GM12874 (cell line): ENCODE measurements at regions not wholly inside any gene's neighbourhood (a gene's known extent, or its start where the extent isn't known, plus 50 kb on each side); places are given as distances from the start of the nearest gene placed in this dataset.

Experiments
- TF ChIP-seq, protein P1 (sequence below): IDR thresholded peaks from 2 replicates; pipeline ENCODE4 v1.5.1; 2011; ENCODE audit warnings: low read depth, mild to moderate bottlenecking, control low read depth, low read length, moderate library complexity; ENCODE audit not compliant: insufficient read depth

- TF ChIP-seq, protein P1, sequence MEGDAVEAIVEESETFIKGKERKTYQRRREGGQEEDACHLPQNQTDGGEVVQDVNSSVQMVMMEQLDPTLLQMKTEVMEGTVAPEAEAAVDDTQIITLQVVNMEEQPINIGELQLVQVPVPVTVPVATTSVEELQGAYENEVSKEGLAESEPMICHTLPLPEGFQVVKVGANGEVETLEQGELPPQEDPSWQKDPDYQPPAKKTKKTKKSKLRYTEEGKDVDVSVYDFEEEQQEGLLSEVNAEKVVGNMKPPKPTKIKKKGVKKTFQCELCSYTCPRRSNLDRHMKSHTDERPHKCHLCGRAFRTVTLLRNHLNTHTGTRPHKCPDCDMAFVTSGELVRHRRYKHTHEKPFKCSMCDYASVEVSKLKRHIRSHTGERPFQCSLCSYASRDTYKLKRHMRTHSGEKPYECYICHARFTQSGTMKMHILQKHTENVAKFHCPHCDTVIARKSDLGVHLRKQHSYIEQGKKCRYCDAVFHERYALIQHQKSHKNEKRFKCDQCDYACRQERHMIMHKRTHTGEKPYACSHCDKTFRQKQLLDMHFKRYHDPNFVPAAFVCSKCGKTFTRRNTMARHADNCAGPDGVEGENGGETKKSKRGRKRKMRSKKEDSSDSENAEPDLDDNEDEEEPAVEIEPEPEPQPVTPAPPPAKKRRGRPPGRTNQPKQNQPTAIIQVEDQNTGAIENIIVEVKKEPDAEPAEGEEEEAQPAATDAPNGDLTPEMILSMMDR, result no peak
Observed at GRCh38 chr5:30607301-30607894, 586.1 kb upstream of the CDH6 start.

DNA sequence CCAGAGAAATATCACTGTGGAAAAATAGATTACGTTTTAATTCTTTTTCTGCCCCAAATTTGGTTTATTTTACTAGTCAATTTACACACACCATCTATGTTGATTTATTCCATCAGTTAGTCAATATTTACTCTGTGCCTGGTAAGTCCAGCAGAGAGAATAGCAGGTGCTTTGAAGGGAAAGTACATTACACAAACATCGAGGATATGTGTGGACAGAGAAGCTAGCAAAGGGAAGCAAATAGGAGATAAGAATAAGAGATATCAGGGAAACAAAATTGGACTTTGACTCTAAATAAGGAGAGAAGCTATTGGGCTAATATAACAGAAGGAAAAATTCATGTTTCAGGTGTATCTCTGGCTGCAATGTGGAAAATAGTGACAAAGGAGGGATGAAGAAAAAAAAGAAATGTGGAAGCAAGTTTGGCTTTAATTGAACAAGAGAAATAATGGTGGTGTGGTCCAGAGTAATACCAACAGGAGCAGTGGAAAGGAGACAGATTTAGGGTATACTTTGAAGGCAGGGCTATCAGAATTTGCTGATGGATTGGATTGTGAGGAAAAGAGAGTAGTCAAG is 587.7 kb upstream of the CDH6 start:
- TF ChIP-seq, protein P1, result no peak

- TF ChIP-seq, protein P1, result no peak
Observed at GRCh38 chr5:30604648-30605262, 588.7 kb upstream of the CDH6 start.

GRCh38 chr5:30600892-30601291 is 592.6 kb upstream of the CDH6 start:
- TF ChIP-seq, protein P1, result no peak

DNA sequence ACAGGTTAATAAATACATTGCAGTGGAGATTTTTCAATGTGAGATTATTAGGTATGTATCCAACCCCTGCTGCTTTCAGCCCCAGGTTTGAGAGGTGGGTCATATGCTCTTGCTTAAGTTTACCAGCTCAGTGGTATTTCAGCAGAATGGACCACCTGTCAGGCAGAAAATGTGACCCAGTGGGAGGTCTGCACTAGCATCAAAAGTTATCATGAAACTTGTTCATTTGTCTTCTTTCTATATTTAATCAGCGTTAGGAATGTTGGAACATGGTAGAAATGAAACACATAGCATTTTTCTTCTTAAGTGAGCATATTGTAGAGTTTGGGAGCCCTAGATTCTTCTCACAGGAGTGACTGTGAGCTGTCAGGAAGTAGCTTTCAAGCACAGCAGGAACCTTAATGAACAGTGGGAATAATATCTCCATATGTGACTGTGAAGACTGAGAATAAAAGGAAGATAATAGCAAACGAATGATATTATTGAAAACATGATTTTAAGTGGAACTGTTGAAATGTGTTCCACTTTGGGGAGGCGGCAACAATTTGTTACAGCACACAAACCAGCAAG is 596.9 kb upstream of the CDH6 start:
- TF ChIP-seq, protein P1, result no peak

GRCh38 chr5:30594331-30594730 is 599.2 kb upstream of the CDH6 start:
- TF ChIP-seq, protein P1, result no peak

- TF ChIP-seq, protein P1, result no peak
Observed at GRCh38 chr5:30592833-30593232, 600.7 kb upstream of the CDH6 start.
